A673 (cell line): ENCODE measurements at regions not wholly inside any gene's neighbourhood (a gene's known extent, or its start where the extent isn't known, plus 50 kb on each side); places are given as distances from the start of the nearest gene placed in this dataset.

Source experiments
- BruUV-seq: library from RNA; stranded (reverse); fragments of 400-500 nt; replicated peaks from 2 replicates; lab custom pipeline; 2021; lab: Mats Ljungman, UMichigan
- CTCF ChIA-PET: fragments of 300-600 bp; sonication (Branson Sonifier 250); formaldehyde crosslinking; loops from one replicate; lab custom pipeline; 2022; ENCODE audit warnings: antibody characterized with exemption; lab: Charles Lee
- POLR2A ChIA-PET: fragments of 300-600 bp; sonication (Branson Sonifier 250); formaldehyde crosslinking; loops from one replicate; lab custom pipeline; 2022; ENCODE audit warnings: antibody characterized with exemption; ENCODE audit not compliant: low non-redundant PET; lab: Charles Lee
- DNase-seq: peaks from one replicate; pipeline ENCODE4 v3.0.0-alpha.2; 2015; ENCODE audit warnings: low spot score
- H3K27ac ChIP-seq: fragments of 200-600 bp; sonication (generic); 2 replicates; pipeline ENCODE4 v1.5.1; 2016; ENCODE audit warnings: mixed run types, low read depth, mild to moderate bottlenecking, mixed read lengths, antibody characterized with exemption, low read length; ENCODE audit not compliant: poor library complexity, severe bottlenecking
- H3K27me3 ChIP-seq: fragments of 200-600 bp; sonication (generic); replicated peaks from 2 replicates; pipeline ENCODE4 v1.6.1; 2017; ENCODE audit warnings: mixed run types, low read depth, mild to moderate bottlenecking, mixed read lengths, antibody characterized with exemption, low read length; ENCODE audit not compliant: insufficient read depth, poor library complexity
- H3K36me3 ChIP-seq: fragments of 200-600 bp; sonication (generic); 2 replicates; pipeline ENCODE4 v1.6.1; 2016; ENCODE audit warnings: mixed run types, mild to moderate bottlenecking, mixed read lengths, antibody characterized with exemption, low read length; ENCODE audit not compliant: insufficient read depth, poor library complexity, severe bottlenecking
- H3K4me1 ChIP-seq: fragments of 200-600 bp; sonication (generic); 2 replicates; pipeline ENCODE4 v1.6.1; 2017; ENCODE audit warnings: mixed run types, mild to moderate bottlenecking, mixed read lengths, antibody characterized with exemption, low read length; ENCODE audit not compliant: insufficient read depth, poor library complexity, severe bottlenecking
- H3K4me3 ChIP-seq: fragments of 200-600 bp; sonication (generic); 2 replicates; pipeline ENCODE4 v1.5.1; 2016; ENCODE audit warnings: low read depth, mixed run types, mild to moderate bottlenecking, mixed read lengths, low read length; ENCODE audit not compliant: poor library complexity, severe bottlenecking
- H3K9me3 ChIP-seq: fragments of 200-600 bp; sonication (generic); 2 replicates; pipeline ENCODE4 v1.6.1; 2016; ENCODE audit warnings: mixed run types, low read depth, mild to moderate bottlenecking, mixed read lengths, antibody characterized with exemption, low read length; ENCODE audit not compliant: poor library complexity, severe bottlenecking
- EZH2 ChIP-seq: fragments of 200-600 bp; sonication (generic); IDR thresholded peaks from 2 replicates; pipeline ENCODE4 v1.6.1; 2017; ENCODE audit warnings: borderline replicate concordance, low read depth, mild to moderate bottlenecking, mixed read lengths, antibody characterized with exemption, low read length; ENCODE audit not compliant: poor library complexity, severe bottlenecking
- intact Hi-C: fragments of 100-400 bp; cut with micrococcal nuclease; formaldehyde crosslinking; loops from one replicate; pipeline ENCODE4 v1.10.0; 2022; ENCODE audit not compliant: unreplicated experiment
- TF ChIP-seq, protein P1 (sequence below): fragments of 300-800, 200-600 bp; sonication (generic); conservative IDR thresholded peaks from 2 replicates; pipeline ENCODE4 v1.5.1; 2017; ENCODE audit warnings: low read depth, mild to moderate bottlenecking, antibody characterized with exemption, low read length, moderate library complexity, mixed read lengths

DNA sequence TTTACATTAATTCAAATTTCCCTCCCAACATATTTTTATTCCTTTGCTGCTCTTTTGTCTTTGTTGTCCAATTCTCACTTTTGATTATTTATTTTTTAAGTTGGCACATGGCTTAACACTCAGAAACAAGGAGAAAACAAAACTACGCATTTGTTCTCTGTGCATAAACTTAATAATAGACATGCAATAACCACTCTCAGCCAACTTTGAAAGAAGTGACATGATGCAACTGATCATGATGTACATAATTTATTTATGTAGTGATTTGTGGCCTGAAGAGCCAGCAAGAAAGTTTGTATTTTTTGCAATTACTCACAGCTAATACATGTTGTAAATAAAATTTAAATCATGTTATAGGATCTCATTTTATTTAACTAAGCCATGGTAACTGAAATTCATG lies 942.8 kb upstream of the PIK3C3 start:
- BruUV-seq = no TSS peak
- H3K36me3 ChIP-seq = no peaks in the 10 kb centered on the region
- no peaks in the 10 kb centered on the region for H3K27me3 ChIP-seq
- H3K4me3 ChIP-seq = no peak overlapping the region
- CTCF ChIA-PET = no interaction called here
- POLR2A ChIA-PET = no interaction called here
- H3K27ac ChIP-seq = no peak overlapping the region
- TF ChIP-seq, protein P1, sequence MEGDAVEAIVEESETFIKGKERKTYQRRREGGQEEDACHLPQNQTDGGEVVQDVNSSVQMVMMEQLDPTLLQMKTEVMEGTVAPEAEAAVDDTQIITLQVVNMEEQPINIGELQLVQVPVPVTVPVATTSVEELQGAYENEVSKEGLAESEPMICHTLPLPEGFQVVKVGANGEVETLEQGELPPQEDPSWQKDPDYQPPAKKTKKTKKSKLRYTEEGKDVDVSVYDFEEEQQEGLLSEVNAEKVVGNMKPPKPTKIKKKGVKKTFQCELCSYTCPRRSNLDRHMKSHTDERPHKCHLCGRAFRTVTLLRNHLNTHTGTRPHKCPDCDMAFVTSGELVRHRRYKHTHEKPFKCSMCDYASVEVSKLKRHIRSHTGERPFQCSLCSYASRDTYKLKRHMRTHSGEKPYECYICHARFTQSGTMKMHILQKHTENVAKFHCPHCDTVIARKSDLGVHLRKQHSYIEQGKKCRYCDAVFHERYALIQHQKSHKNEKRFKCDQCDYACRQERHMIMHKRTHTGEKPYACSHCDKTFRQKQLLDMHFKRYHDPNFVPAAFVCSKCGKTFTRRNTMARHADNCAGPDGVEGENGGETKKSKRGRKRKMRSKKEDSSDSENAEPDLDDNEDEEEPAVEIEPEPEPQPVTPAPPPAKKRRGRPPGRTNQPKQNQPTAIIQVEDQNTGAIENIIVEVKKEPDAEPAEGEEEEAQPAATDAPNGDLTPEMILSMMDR = no peak
- no peak for TF ChIP-seq EZH2
- H3K4me1 ChIP-seq = no peaks in the 10 kb centered on the region
- DNase-seq = no peak
- peaks cover 3% of the 10 kb centered on the region for H3K9me3 ChIP-seq
- intact Hi-C loops = no loop called here

DNA sequence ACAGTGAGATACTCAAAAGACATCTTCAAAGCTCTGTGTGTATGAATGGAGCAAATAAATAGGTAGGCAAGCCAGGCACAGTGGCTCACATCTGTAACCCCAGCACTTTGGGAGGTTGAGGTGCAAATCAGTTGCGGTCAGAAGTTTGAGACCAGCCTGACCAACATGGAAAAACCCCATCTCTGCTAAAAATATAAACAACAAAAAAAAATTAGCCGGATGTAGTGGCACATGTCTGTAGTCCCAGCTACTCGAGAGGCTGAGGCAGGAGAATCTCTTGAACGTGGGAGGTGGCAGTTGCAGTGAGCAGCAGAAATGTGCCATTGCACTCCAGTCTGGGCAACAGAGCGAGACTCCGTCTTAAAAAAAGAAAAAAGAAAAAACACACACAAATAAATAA lies 945.1 kb upstream of the PIK3C3 start:
- H3K4me1 ChIP-seq = no peaks in the 10 kb centered on the region
- H3K27me3 ChIP-seq = no peaks in the 10 kb centered on the region
- ChIA-PET CTCF (no interaction called here), POLR2A (no interaction called here)
- H3K27ac ChIP-seq = no peak overlapping the region
- no peak overlapping the region for H3K4me3 ChIP-seq
- no peak for DNase-seq
- no TSS peak for BruUV-seq
- TF ChIP-seq EZH2 = no peak
- no peaks in the 10 kb centered on the region for H3K9me3 ChIP-seq
- no peaks in the 10 kb centered on the region for H3K36me3 ChIP-seq
- intact Hi-C loops = no loop called here

DNA sequence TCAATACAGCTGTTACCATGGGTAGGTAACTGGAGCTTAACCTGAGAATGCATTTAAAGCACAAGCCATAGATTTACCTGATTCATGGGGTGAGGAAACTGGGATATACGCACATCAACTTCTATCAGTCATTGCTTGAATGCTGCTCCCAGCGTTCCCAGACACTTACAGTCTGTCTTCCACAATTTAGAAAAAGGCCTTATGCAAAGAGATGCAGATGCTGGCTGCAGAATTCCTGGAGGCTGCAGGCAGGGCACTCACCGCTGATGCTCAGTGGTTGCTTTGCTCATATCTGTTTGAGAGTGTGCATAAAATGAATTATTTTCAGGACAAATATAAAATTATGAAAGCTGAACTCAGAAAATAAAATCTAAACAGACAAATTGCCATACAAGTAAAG lies 950.7 kb upstream of the PIK3C3 start:
- Histone ChIP-seq H3K27ac (no peak overlapping the region), H3K36me3 (no peaks in the 10 kb centered on the region), H3K4me1 (no peaks in the 10 kb centered on the region), H3K4me3 (no peak overlapping the region), H3K27me3 (no peaks in the 10 kb centered on the region), H3K9me3 (no peaks in the 10 kb centered on the region)
- CTCF ChIA-PET = no interaction called here
- BruUV-seq = no TSS peak
- intact Hi-C loops = no loop called here
- TF ChIP-seq, protein P1 = no peak
- no peak for TF ChIP-seq EZH2
- no peak for DNase-seq
- POLR2A ChIA-PET = no interaction called here

DNA sequence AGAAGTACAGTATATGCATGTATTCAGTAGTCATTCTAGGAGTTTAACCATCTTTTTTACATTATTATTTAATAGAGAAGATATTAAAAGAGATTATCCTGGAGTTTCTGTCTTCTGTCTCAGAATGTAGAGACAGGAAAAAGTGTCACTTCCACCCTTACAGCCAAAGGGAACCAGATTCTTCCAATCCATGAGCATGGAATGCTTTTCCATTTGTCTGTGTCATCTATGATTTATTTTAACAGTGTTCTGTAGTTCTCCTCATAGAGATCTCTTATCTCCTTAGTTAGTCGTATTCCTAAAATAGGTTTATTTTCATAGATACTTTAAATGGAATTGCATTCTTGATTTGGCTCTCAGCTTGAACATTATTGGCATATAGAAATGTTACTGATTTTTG lies 959.5 kb upstream of the PIK3C3 start:
- no peak for DNase-seq
- ChIA-PET CTCF (no interaction called here), POLR2A (no interaction called here)
- Histone ChIP-seq H3K9me3 (peaks cover 2% of the 10 kb centered on the region), H3K4me1 (no peaks in the 10 kb centered on the region), H3K27me3 (no peaks in the 10 kb centered on the region), H3K4me3 (no peak overlapping the region), H3K27ac (no peak overlapping the region), H3K36me3 (no peaks in the 10 kb centered on the region)
- intact Hi-C loops = no loop called here
- BruUV-seq = no TSS peak
- TF ChIP-seq EZH2 = no peak
- TF ChIP-seq, protein P1 = no peak
